GM18867 (cell line): ENCODE measurements at regions not wholly inside any gene's neighbourhood (a gene's known extent, or its start where the extent isn't known, plus 50 kb on each side); places are given as distances from the start of the nearest gene placed in this dataset.
"Not testable (repeated sequence)": the region's sequence is repeated elsewhere in the genome, so short reads cannot be mapped to it uniquely, and the experiment has no call there.

Experiments
- ATAC-seq: cut with Tn5 transposase; IDR thresholded peaks from one replicate; pipeline ENCODE4 v1.9.1; 2021; ENCODE audit warnings: mild to moderate bottlenecking, moderate library complexity; ENCODE audit not compliant: unreplicated experiment

DNA sequence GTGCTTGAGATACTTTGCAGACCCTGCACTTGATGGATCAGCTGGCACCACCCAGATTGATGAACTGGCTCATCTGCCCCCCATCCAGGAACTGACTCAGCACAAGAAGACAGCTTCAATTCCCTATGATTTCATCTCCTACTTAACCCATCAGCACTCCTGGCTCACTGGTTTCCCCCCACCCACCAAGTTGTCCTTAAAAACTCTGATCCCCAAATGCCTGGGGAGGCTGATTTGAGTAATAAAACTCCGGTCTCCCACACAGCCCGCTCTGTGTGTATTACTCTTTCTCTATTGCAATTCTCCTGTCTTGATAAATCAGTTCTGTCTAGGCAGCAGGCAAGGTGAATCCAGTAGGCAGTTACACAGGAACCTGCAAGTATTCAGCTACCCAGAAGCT, 102.1 kb upstream of the TMTC4 start:
- not testable (repeated sequence) for ATAC-seq

DNA sequence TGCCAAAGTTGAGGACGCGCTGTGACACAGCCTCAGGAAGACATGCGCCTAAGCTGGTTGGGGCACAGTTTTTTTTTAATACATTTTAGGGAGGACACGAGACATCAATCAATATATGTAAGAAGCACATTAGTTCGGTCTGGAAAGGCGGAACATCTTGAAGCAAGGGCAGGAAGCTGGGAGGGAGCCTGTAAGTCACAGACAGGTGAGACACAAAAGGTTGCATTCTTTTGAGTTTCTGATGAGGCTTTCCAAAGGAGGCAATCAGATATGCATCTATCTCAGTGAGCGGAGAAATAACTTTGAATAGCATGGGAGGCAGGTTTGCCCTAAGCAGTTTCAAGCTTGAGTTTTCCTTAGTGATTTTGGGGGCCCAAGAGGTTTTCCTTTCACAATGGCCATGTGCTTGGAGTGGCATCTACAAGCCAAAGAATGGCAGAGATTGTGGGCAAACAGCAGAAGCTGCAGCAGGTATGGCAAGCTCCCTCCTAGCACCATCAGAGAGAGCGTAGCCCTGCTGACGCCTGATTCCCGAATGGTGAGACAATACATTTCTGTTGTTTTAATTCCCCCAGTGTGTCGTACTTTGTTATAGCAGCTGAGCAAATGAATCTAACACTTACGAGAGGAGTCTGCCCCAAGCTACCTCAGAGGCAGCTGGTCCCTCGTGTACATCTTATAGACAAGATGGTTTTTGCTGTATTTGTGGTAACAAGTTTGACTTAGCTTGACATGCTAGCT, 99.5 kb upstream of the TMTC4 start:
- no peak for ATAC-seq

DNA sequence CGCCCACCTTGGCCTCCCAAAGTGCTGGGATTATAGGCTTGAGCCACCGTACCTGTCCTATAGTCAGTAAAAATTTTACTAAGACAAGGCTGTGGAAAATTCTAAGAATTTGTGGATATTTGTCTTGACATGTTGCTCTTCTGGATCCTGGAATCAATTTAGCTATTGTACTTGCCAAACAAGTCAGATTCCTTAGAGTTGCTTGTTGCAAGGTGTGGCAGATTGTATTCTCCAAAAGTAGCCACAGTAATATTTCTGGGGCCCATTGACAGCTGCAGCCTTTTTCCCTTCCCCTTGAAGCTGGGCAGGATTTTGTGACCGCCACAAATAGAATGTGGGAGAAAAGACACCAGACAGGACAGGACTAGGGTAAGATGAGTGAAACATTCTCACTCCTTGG, 98.8 kb upstream of the TMTC4 start:
- no peak for ATAC-seq

DNA sequence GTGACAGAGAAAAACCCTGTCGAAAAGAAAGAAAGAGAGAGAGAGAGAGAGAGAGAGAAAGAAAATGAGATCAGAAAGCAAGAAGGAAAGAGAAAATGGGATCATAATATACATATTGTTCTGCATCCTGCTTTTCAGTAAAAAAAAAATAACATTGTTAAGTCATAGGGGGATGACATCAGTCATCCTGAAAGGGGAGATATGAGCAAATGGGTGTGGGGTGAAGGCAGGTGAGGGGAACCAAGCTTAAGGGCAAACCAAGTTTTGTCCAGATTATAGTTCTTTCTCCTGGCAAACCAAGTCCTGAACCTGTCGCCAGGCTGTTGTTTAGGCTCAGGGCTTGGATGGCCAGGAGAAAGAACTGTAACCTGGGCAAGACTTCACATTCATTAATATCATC, 92.6 kb upstream of the TMTC4 start:
- ATAC-seq, result no peak

DNA sequence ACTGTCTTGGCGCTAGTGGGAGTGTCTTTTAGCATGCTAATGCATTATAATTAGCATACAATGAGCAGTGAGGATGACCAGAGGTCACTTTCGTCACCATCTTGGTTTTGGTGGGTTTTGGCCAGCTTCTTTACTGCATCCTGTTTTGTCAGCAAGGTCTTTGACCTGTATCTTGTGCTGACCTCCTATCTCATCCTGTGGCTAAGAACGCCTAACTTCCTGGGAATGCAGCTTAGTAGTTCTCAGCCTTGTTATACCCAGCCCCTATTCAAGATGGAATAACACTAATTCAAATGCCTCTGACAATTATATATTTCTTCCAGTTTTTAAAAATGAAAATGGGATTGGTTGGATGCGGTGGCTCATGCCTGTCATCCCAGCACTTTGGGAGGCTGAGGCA, 92.0 kb upstream of the TMTC4 start:
- ATAC-seq, result not testable (repeated sequence)

DNA sequence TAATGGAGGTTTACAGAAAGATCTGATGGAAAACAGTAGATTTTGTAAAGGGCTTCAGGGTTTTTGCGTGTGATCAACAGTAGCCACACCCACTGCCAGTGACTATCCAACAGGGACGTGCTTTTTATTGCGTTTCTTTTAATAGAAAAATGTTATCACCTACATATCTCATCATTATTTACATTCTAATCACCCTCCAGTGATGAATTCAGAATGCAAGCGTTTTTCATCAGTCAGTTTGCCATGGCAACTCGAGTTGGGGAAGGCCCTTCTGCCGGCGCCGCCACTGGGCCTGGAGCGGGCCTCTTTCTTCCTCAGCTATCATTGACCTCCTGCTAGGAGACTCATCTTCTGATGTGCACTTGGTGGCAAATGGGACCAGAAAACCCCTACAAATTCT, 90.3 kb upstream of the TMTC4 start:
- ATAC-seq, result no peak

DNA sequence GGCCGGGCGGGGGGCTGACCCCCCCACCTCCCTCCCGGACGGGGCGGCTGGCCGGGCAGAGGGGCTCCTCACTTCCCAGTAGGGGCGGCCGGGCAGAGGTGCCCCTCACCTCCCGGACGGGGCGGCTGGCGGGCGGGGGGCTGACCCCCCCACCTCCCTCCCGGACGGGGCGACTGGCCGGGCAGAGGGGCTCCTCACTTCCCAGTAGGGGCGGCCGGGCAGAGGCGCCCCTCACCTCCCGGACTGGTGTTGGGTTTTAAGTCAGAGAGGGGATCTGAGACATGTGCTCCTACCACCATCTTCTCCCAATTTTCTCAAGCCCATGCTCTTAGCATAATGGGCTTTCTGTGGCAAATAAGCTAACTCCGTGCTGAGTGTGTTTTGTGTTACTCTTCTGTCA, 87.5 kb upstream of the TMTC4 start:
- ATAC-seq, result not testable (repeated sequence)

DNA sequence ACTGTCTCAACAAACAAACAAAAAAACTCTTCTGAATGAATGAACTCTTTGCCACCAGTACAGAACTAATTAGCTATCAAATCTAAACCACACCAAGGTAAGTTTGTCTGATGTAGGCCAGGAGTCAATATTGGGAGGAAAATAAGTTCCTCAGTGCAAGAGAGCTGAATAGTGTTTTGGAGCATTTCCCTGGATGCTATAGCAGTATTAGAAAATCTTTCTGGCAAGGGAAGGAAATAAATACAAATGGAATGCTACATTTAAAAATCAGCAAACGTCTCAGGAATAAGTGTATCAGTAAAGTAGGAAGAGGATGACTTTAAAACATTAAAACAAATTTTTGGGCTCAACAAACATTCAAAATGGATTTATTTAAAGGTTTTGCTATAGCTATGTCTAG, 81.3 kb upstream of the TMTC4 start:
- ATAC-seq, result no peak

DNA sequence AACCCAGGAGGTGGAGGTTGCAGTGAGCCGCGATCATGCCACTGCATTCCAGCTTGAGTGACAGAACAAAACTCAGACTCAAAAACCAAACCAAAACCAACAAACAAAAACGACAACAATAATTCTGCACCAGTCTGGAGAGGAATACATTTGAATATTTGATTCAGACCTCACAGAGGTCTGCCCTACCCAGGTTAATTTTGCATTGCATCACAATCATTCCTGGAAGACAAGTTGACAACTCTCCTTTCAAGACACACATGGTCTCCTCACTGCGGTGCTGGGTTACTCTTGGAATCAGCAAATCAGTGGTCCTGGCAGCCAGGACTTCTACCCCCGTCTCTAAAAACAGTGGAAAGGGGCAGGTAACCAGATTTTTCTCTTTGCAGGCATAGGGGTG, 79.9 kb upstream of the TMTC4 start:
- no peak for ATAC-seq

DNA sequence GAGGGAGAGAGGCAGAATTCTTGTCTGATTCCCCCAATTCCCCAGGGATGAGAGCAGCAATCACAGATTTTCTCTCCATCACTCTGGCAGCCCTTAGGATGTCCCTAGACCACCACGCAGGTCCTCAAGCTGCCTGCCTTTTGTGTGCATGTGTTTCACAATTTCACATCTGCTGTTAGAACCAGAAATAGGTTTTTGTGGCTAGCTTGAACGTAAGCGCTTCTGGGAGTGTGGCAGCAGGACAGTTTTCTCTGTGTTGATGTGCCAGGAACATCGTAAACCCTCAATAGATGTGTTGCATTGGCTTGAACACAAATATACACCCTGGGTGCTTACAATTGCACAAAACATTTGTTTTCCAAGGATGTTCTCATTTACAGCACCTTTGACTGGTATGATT, 78.8 kb upstream of the TMTC4 start:
- no peak for ATAC-seq

DNA sequence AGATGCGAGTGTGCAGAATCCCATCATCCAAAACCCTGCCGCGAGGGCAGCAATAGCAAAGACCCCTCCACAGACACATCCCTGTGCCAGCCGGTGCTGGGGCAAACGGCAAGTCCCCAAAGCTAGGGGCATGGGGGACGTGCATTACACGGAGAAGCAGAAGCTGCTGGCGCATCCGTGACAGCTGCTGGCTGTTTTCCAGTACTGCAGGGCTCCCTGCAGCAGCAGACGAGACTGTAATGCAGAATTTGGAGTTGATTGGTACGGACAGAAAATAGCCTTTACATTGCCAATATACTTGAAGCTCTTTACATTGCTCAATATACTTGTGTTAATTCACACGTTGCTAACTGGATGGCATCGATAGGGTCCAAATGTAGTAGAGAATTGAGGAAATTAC, 77.2 kb upstream of the TMTC4 start:
- no peak for ATAC-seq

DNA sequence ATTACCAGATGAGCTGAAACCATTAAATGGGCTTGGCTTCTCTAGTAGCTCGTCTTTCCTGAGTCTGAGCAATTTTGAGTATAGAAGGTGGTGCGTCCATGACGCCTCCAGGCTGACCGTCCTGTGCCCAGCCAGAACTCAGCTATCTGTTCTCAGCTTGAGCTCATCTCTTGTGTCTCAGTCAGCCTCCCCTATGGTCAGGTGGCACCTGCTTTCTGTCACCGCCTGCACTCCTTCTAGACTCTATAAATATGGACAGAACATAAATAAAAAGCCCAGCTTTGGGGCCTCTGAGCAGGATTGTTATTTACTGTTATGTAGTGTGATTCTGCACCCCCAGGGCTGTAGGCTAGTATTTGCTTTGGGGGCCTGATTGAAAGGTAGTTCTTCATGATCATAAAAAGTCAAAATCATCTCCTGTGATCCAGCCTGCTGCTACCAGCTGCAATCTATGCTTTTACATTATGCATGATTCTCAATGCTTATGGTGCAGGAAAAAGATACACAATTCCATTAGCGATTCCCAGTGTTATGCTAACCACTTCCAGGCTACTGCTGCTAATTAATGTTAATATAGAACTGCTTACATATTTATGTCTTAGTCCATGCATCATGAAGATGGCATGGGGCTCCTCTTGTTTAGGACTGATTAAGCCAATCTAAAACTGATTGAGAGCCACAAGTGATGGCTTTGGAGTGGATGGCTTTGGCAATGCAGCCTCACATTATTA, 72.5 kb upstream of the TMTC4 start:
- no peak for ATAC-seq

DNA sequence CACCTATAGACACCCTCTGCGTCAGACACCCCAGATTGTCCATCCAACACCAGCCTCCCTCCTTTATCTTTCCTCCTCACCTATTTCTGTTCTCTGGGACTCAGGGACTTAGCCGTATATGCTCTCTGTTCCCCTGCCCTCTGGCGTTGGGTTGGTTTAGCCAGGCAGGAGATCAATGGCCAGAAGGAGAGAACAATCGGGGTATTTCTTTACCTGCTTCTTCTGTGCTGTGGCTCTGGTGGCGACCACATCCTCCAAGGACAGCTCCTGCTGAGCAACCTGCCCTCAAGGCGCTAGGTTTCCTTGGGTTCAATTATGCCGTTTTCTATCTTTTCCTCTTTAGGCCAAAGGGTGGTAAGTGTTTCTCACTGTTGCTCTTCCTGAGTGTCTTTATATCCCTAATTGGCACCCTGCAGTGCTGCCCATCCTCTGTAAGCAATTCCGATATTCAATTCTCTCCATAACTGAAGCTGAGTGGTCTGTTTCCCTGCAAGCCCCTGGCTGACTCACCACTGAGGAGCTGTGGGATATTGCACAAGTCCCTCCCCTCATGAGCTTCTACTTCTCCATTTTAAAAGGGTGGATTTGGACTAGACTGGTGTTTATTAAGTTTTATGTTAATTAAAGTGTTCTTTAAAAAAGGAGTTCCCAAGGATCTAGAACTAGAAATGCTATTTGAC, 63.7 kb upstream of the TMTC4 start:
- ATAC-seq, result no peak

DNA sequence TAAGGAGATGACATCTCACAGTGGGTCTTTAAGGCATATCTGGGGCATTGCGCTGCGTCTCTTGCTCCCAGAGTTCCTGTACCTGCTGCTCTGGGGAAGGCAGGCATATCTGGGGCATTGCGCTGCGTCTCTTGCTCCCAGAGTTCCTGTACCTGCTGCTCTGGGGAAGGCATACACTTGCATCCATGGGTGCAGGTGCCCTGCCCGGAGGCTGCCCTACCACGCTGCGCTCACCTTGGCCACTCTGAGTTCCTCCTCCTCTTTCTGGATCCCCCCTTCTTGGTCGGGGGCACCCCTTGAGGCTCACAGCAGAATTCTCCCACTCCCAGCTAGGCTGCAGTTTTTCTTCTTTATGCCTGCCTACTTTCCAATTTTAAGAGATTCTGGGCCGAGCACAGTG, 60.9 kb upstream of the TMTC4 start:
- ATAC-seq, result no peak

DNA sequence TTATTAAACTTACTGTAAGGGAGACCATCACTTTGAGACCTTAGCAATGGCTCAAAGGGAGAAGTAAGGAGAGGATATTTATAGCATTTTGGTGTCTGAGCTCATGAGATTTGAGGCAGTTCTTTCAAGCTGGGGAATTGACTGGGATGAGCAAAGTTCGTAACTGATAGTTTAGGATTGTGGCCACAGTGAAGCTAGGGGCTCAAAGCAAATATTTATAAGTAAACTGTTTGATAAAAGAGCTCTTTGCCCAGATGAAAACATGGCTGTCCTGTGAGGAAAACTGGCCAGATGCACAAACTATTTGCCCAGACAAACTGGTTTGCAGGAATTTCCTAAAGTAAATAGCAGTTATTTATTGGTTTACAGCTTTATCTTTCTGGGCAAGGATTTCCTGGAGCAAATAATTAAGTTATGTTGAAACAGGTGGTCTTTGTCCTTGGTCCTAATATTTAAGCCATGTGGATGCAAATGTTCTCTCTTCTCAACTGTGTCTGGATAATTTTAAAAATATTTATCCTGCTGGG, 59.7 kb upstream of the TMTC4 start:
- ATAC-seq, result no peak

DNA sequence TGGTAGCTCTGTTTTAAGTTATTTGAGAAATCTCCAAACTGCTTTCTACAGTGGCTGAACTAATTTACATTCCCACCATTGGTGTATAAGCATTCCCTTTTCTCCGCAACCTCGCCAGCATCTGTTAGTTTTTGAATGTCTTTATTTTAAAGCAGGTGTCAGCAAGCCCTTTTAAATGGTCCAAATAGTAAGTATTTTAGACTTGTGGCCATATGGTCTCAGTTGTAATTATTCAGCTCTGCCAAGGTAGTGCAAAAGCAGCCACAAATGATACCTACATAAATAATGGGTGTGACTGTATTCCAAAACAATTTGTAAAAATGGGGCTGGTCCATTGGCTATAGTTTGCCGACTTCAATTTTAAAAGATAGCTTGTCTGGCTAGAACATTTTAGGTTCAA, 58.7 kb upstream of the TMTC4 start:
- no peak for ATAC-seq

DNA sequence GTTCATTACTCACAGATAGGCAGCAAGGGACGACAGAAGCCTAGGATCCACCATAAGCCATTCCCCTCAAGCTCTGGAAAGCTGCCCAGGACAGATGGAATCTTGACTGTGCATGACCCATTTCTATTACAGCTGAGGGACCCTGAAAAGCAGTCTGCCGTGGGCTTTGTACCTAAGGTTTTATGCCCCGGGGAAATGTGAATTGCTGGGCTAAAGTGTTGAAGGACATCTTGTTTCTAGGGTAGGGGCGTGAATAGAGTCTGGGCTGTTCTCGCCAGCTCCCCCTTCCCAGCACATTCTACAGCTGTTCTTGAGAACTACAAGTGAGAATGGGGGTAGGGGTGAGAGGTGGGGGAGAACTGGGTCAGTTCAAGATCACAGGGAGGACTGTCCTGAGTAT, 53.6 kb upstream of the TMTC4 start:
- ATAC-seq, result no peak

DNA sequence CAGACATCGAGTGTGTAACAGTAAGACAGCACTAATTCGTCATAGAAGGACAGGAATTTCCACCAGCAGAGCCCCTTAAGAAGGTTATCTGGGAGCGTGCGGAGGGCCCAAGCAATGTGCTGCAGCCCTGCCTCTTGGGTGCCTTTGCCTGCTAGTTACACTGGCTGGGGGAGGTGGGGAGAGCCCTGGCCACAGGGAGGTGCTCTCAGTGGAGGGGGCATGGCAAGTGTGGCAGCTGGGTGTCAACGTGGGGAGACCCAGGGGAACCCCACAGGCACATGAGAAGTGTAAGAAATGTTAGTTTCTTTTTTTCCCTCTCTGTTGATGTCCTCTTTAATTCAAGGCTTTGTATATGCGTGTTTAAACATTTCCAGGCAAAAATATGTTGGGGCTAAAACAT, 50.9 kb upstream of the TMTC4 start:
- ATAC-seq, result no peak

DNA sequence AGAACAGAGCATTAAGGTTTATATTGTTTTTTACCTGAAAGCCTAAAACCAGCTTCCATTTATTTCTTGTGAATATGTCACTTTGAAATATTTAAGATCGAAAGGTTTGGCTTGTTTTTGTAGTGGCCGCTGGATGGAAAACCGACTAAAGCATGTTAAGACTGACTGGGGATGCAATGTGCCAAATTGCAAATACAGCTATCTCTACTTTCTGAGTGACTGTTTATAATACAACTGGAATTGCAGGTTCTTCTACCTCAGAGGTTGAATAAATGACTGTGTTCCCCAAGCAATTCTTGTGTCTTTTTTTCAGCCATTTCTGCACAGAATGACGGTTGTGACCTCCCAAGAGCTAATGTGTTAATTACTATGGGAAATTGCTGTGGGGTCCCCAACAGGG, 50.0 kb upstream of the TMTC4 start:
- no peak for ATAC-seq
